ENCODE measurements at regions not wholly inside any gene's neighbourhood (a gene's known extent, or its start where the extent isn't known, plus 50 kb on each side); places are given as distances from the start of the nearest gene placed in this dataset.
"Not testable (repeated sequence)": the region's sequence is repeated elsewhere in the genome, so short reads cannot be mapped to it uniquely, and the experiment has no call there.

- no peak for DNase-seq
Observed at GRCh38 chr3:674116-674515, 418.7 kb upstream of the CNTN6 start.

GRCh38 chr3:675846-676245 is 417.0 kb upstream of the CNTN6 start:
- no peak for DNase-seq

- no peak for DNase-seq
Observed at GRCh38 chr3:683770-684169, 409.1 kb upstream of the CNTN6 start.

GRCh38 chr3:690770-691169 is 402.1 kb upstream of the CNTN6 start:
- DNase-seq = no peak

- DNase-seq = no peak
Observed at GRCh38 chr3:700514-700913, 392.3 kb upstream of the CNTN6 start.

GRCh38 chr3:707041-707440 is 385.8 kb upstream of the CNTN6 start:
- DNase-seq = no peak

- DNase-seq = no peak
Observed at GRCh38 chr3:713006-713621, 379.7 kb upstream of the CNTN6 start.

- no peak for DNase-seq
Observed at GRCh38 chr3:713947-714620, 378.7 kb upstream of the CNTN6 start.

GRCh38 chr3:721086-721485 is 371.7 kb upstream of the CNTN6 start:
- DNase-seq = no peak

- no peak for DNase-seq
Observed at GRCh38 chr3:732326-732928, 360.4 kb upstream of the CNTN6 start.

GRCh38 chr3:733313-733712 is 359.5 kb upstream of the CNTN6 start:
- no peak for DNase-seq

- DNase-seq = no peak
Observed at GRCh38 chr3:757711-758110, 335.1 kb upstream of the CNTN6 start.

GRCh38 chr3:759106-759505 is 333.7 kb upstream of the CNTN6 start:
- no peak for DNase-seq

GRCh38 chr3:773433-773832 is 319.4 kb upstream of the CNTN6 start:
- not testable (repeated sequence) for DNase-seq

- DNase-seq = no peak
Observed at GRCh38 chr3:775178-775880, 317.5 kb upstream of the CNTN6 start.

- no peak for DNase-seq
Observed at GRCh38 chr3:780505-780904, 312.3 kb upstream of the CNTN6 start.

- no peak for DNase-seq
Observed at GRCh38 chr3:791442-791841, 301.4 kb upstream of the CNTN6 start.

GRCh38 chr3:792630-793029 is 300.2 kb upstream of the CNTN6 start:
- no peak for DNase-seq

- no peak for DNase-seq
Observed at GRCh38 chr3:804211-804610, 288.6 kb upstream of the CNTN6 start.

- no peak for DNase-seq
Observed at GRCh38 chr3:805326-805725, 287.5 kb upstream of the CNTN6 start.

- no peak for DNase-seq
Observed at GRCh38 chr3:806006-806405, 286.8 kb upstream of the CNTN6 start.

GRCh38 chr3:816605-817004 is 276.2 kb upstream of the CNTN6 start:
- no peak for DNase-seq

GRCh38 chr3:834679-835078 is 258.1 kb upstream of the CNTN6 start:
- no peak for DNase-seq

GRCh38 chr3:835096-835495 is 257.7 kb upstream of the CNTN6 start:
- no peak for DNase-seq

Measured in inflammatory macrophage treated with lipopolysaccharide for 1 hour (primary cell).